Body of pancreas (tissue), 4 donors: ENCODE measurements at regions not wholly inside any gene's neighbourhood (a gene's known extent, or its start where the extent isn't known, plus 50 kb on each side); places are given as distances from the start of the nearest gene placed in this dataset.

Experiments used
- ATAC-seq: fragments of 150-250 bp; one replicate; pipeline ENCODE4 v1.9.1; 2016
- DNase-seq, 4 donors: peaks; one replicate each; pipeline ENCODE4 v3.0.0-alpha.2; 2019
- H3K27ac ChIP-seq, 4 donors: fragments of 200-600 bp; sonication (generic); 1 replicate in 3 of 4; 2 replicates in 1 of 4; pipeline versions ENCODE4 v1.5.1 to v1.6.1; 2016 to 2019; ENCODE audit warnings: mild to moderate bottlenecking in 1 of 4, mixed read lengths in 1 of 4, moderate library complexity in 1 of 4
- H3K27me3 ChIP-seq, 2 donors: fragments of 200-600 bp; sonication (generic); one replicate each; pipeline ENCODE4 v1.6.0; 2016; ENCODE audit warnings: mild to moderate bottlenecking in 1 of 2
- H3K36me3 ChIP-seq, 2 donors: fragments of 200-600 bp; sonication (generic); replicated peaks in 1 of 2; 2 replicates each; pipeline ENCODE4 v1.5.1; 2016; ENCODE audit warnings: low read depth in 2 of 2; ENCODE audit not compliant: insufficient read depth in 1 of 2
- H3K4me1 ChIP-seq: fragments of 200-600 bp; sonication (generic); one replicate; pipeline ENCODE4 v1.6.0; 2016
- H3K4me3 ChIP-seq, 2 donors: fragments of 200-600 bp; sonication (generic); 1 replicate in 1 of 2; 2 replicates in 1 of 2; pipeline ENCODE4 v1.5.1; 2016 to 2019
- H3K9me3 ChIP-seq, 3 donors: fragments of 200-600 bp; sonication (generic); 1 replicate in 2 of 3; 2 replicates in 1 of 3; pipeline ENCODE4 v1.5.1; 2016
- CTCF ChIP-seq, 7 experiments: fragments of 450-650 bp in 4 of 7; fragments of 200-600 bp in 3 of 7; sonication (generic) in 3 of 7; IDR thresholded peaks; one replicate each; pipeline ENCODE4 v1.5.1; 2016 to 2019; ENCODE audit warnings: antibody characterized with exemption in 7 of 7
- POLR2A ChIP-seq, 3 donors: fragments of 450-650 bp; IDR thresholded peaks; one replicate each; pipeline ENCODE4 v1.6.1; 2016; ENCODE audit warnings: antibody characterized with exemption in 3 of 3, mild to moderate bottlenecking in 2 of 3
- WGBS, 2 donors: methylation state at CpG; one replicate each; pipeline ENCODE4 v1.1.5; 2017; 5-methylcytosine and 5-hydroxymethylcytosine counted together
- intact Hi-C: fragments of 100-400 bp; cut with DNase I; formaldehyde crosslinking; loops from one replicate; pipeline ENCODE4 v1.15.1; 2023

- ATAC-seq: no peak
- WGBS, 2 donors: 82 to 84% methylated on average over 4 of the region's 4 CpGs
- no peaks in the 10 kb centered on the region for H3K9me3 ChIP-seq
Observed at GRCh38 chr9:1456301-1457024, 406.3 kb downstream of the DMRT2 start.

DNA sequence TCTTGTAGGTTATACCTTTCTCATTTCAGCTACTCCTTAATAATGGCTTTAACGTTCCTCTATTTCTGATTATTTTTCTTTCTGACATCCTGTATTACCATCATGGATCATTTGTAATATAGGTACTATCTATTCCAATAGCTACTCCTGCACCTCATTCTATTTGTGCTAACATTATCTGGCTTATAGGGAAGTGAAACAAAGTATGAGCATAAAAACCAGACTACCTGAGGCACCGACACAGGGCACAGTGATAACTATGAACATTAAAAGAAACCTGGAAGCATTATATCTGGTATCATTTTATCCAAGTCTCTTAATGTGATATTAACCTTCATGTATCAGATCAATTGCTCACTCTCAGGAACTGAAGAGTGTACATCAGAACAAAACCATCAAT, 407.3 kb downstream of the DMRT2 start:
- no peaks in the 10 kb centered on the region for H3K9me3 ChIP-seq
- TF ChIP-seq POLR2A (IDR thresholded peaks at IDR 0.05): no peak
- TF ChIP-seq CTCF (IDR thresholded peaks at IDR 0.05): no peak
- DNase-seq (no peak), ATAC-seq (no peak)
- intact Hi-C loops: no loop called here
- no peak overlapping the region for H3K4me3 ChIP-seq
- no peaks in the 10 kb centered on the region for H3K36me3 ChIP-seq
- WGBS, 2 donors: 55 to 69% methylated on average over 2 of the region's 2 CpGs
- no peaks in the 10 kb centered on the region for H3K27me3 ChIP-seq
- peaks cover 8% of the 10 kb centered on the region for H3K4me1 ChIP-seq
- H3K27ac ChIP-seq: no peak overlapping the region

More at GRCh38 chr9:1456301-1457024, 406.3 kb downstream of the DMRT2 start:
- H3K36me3 ChIP-seq: no peaks in the 10 kb centered on the region
- intact Hi-C loops: no loop called here
- DNase-seq: no peak
- no peak overlapping the region for H3K4me3 ChIP-seq
- no peaks in the 10 kb centered on the region for H3K27me3 ChIP-seq
- no peak overlapping the region for H3K27ac ChIP-seq
- TF ChIP-seq POLR2A (IDR thresholded peaks at IDR 0.05): no peak
- no peak for TF ChIP-seq CTCF (IDR thresholded peaks at IDR 0.05)
- peaks cover 8% of the 10 kb centered on the region for H3K4me1 ChIP-seq

DNA sequence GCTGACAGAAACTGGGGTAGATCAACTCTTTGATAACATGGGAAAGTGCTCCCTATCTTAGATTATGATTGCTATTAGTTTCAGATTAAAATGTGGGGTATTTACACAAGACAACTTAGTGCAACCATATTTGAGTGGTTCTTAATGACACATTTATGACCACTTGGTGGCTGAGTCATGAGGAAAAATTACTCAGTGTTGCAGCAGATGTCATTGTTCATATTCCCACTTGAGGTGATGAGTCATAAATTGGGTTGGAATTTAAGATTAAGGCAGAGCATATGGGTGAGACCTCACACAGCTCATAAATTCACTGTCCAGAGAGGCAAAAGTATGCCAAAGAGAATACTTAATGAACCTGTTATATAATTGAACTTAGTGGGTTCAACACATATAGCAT, 408.3 kb downstream of the DMRT2 start:
- intact Hi-C loops: no loop called here
- no peak for TF ChIP-seq CTCF (IDR thresholded peaks at IDR 0.05)
- TF ChIP-seq POLR2A (IDR thresholded peaks at IDR 0.05): no peak
- no peak for ATAC-seq

DNA sequence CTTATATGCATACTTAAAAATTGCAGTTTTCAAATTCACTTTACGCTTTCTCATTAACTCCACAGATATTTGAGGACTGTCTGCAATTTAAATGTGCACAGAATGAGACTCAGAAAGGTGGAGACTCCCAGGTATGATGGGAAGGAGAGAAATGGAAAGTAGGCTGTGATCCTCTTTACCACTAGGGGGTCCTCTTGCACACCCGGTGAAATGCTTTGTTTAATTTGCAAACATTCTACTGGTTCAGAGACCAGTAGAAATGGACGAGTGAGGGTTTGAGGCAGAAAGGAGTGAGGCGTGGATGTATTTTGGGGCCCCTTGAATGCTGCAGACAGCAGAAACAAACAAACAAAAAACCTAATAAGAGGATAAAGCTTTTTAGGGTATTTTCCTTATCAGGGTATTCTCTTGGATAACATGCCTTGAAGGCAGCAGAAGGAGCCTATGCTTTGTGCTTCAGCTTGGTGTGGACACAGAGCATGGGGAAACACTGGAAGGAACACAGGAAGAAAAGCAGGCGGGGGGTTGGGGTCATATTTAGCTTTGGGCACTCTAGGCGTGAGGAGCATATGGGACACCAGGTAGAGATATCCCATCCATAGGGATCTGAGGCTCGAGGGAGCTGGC, 410.1 kb downstream of the DMRT2 start:
- H3K36me3 ChIP-seq: no peaks in the 10 kb centered on the region
- ATAC-seq (no peak), DNase-seq (peak in 3 of 4 donors; percentile 12 to 14 (median 13))
- intact Hi-C loops: no loop called here
- H3K9me3 ChIP-seq: no peaks in the 10 kb centered on the region
- H3K4me1 ChIP-seq: no peaks in the 10 kb centered on the region
- H3K27ac ChIP-seq: no peak overlapping the region
- TF ChIP-seq CTCF (IDR thresholded peaks at IDR 0.05) (peak; percentile 46 to 67 (median 56)), POLR2A (IDR thresholded peaks at IDR 0.05) (no peak)
- 41% methylated on average over 7 of the region's 7 CpGs for WGBS, 2 donors
- H3K4me3 ChIP-seq: no peak overlapping the region
- no peaks in the 10 kb centered on the region for H3K27me3 ChIP-seq

More for the DNA sequence above, 408.3 kb downstream of the DMRT2 start:
- H3K4me1 ChIP-seq: peaks cover 8% of the 10 kb centered on the region
- H3K27ac ChIP-seq: no peak overlapping the region
- H3K27me3 ChIP-seq: no peaks in the 10 kb centered on the region
- DNase-seq: no peak
- no peak overlapping the region for H3K4me3 ChIP-seq
- no peaks in the 10 kb centered on the region for H3K36me3 ChIP-seq
- no peaks in the 10 kb centered on the region for H3K9me3 ChIP-seq

DNA sequence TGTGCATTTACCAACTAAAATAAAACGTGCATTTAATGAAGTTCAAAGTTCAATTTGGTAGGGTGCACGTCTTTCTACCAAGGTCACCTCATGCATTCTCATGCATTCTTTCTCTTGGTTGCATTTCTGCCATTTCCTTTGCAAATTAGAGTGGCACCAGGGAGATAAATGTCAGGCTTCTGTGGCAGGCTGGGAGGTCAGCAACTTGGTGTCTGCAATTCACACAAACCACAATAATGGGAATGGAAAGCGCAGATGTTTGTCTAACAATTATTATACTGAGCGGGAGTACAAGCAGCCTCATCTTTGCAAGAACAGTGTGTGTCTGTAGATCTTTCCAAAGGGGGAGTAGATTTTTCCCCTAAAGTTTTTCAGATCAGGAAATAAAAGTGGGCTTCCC, 411.7 kb downstream of the DMRT2 start:
- H3K4me1 ChIP-seq: no peaks in the 10 kb centered on the region
- intact Hi-C loops: no loop called here
- 62 to 65% methylated on average over 4 of the region's 4 CpGs for WGBS, 2 donors
- H3K36me3 ChIP-seq: no peaks in the 10 kb centered on the region
- H3K4me3 ChIP-seq: no peak overlapping the region
- DNase-seq (no peak), ATAC-seq (no peak)
- H3K27ac ChIP-seq: no peak overlapping the region
- no peak for TF ChIP-seq POLR2A (IDR thresholded peaks at IDR 0.05)
- no peaks in the 10 kb centered on the region for H3K27me3 ChIP-seq
- no peaks in the 10 kb centered on the region for H3K9me3 ChIP-seq
